Peyer's patch (tissue), 4 donors: ENCODE measurements at regions not wholly inside any gene's neighbourhood (a gene's known extent, or its start where the extent isn't known, plus 50 kb on each side); places are given as distances from the start of the nearest gene placed in this dataset.

Source experiments
- CTCF ChIP-seq, 6 experiments: fragments of 450-650 bp in 4 of 6; fragments of 200-600 bp in 2 of 6; sonication (generic) in 1 of 6; IDR thresholded peaks; one replicate each; pipeline ENCODE4 v1.5.1; 2017 to 2019; ENCODE audit warnings: antibody characterized with exemption in 6 of 6, mild to moderate bottlenecking in 3 of 6, moderate library complexity in 1 of 6
- POLR2A ChIP-seq, 2 donors: fragments of 450-650 bp; IDR thresholded peaks; one replicate each; pipeline ENCODE4 v1.5.1; 2017; ENCODE audit warnings: antibody characterized with exemption in 2 of 2, mild to moderate bottlenecking in 2 of 2, moderate library complexity in 2 of 2

DNA sequence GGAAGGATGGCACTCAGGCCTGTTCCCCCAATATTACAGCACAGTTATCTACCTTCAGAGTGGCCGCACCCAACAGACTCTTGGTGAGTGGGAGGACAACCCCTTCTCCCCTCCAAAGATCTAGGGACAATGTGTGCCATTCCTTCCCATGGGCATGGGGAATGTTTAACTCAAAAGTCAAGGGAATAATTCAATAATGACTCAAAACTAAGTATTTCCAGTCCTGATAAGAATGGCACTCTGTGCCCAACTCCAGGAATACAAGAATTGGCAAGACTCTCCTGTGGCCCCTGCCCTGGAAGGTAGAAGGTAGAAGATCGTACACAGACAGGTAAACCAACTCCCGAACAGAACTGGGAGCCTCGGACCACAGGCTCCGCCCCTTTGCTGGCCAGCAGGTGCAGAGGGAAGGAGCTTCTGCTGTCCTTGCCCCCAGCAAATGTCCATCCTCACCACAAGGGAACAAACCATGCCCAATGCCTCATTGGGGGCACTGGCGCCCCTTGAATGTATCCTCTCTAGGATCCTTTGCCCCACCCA lies 514.0 kb downstream of the NPHP4 start:
- TF ChIP-seq CTCF (IDR thresholded peaks at IDR 0.05) (no peak), POLR2A (IDR thresholded peaks at IDR 0.05) (no peak)
